ENCODE measurements at regions not wholly inside any gene's neighbourhood (a gene's known extent, or its start where the extent isn't known, plus 50 kb on each side); places are given as distances from the start of the nearest gene placed in this dataset.

DNA sequence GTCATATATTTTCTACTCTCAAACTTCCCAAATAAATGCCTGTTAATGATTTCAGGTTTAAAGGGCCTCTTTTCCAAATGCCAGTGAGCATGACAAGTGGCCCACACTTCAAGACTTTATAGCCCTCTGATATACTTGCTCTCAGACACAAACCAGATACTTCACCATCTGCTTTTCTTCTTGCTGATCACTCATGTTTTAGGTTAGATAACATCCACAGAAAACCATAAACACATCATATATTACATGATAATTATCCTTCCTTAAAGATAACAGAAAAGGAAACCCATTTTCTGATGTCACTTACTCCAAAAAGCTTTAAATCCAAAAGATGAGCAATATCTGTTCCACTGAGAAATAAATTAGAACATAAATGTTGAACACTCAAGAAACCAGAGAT is 723.5 kb downstream of the LTN1 start:
- TF ChIP-seq, protein P1, sequence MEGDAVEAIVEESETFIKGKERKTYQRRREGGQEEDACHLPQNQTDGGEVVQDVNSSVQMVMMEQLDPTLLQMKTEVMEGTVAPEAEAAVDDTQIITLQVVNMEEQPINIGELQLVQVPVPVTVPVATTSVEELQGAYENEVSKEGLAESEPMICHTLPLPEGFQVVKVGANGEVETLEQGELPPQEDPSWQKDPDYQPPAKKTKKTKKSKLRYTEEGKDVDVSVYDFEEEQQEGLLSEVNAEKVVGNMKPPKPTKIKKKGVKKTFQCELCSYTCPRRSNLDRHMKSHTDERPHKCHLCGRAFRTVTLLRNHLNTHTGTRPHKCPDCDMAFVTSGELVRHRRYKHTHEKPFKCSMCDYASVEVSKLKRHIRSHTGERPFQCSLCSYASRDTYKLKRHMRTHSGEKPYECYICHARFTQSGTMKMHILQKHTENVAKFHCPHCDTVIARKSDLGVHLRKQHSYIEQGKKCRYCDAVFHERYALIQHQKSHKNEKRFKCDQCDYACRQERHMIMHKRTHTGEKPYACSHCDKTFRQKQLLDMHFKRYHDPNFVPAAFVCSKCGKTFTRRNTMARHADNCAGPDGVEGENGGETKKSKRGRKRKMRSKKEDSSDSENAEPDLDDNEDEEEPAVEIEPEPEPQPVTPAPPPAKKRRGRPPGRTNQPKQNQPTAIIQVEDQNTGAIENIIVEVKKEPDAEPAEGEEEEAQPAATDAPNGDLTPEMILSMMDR (IDR thresholded peaks at IDR 0.05), result no peak
- TF ChIP-seq NR3C1 (CRISPR knock-in tag; conservative IDR thresholded peaks at IDR 0.05; ENCODE audit: low read depth) (no peak), ETV6 (CRISPR knock-in tag; IDR thresholded peaks at IDR 0.05) (no peak), E2F4 (CRISPR knock-in tag; IDR thresholded peaks at IDR 0.05; ENCODE audit: borderline replicate concordance, low read depth) (no peak), GRHL2 (CRISPR knock-in tag; IDR thresholded peaks at IDR 0.05; ENCODE audit: insufficient replicate concordance, severe bottlenecking) (no peak), OVOL2 (CRISPR knock-in tag; IDR thresholded peaks at IDR 0.05; ENCODE audit: borderline replicate concordance) (no peak), FOXP1 (CRISPR knock-in tag; IDR thresholded peaks at IDR 0.05; ENCODE audit: borderline replicate concordance) (no peak), ZBTB21 (CRISPR knock-in tag; IDR thresholded peaks at IDR 0.05; ENCODE audit: borderline replicate concordance) (no peak), MAX (CRISPR knock-in tag; IDR thresholded peaks at IDR 0.05) (no peak)
- TF ChIP-seq, protein P2, sequence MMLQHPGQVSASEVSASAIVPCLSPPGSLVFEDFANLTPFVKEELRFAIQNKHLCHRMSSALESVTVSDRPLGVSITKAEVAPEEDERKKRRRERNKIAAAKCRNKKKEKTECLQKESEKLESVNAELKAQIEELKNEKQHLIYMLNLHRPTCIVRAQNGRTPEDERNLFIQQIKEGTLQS (CRISPR knock-in tag; conservative IDR thresholded peaks at IDR 0.05), result no peak
